ENCODE measurements at regions not wholly inside any gene's neighbourhood (a gene's known extent, or its start where the extent isn't known, plus 50 kb on each side); places are given as distances from the start of the nearest gene placed in this dataset.

- TF ChIP-seq, protein P1, sequence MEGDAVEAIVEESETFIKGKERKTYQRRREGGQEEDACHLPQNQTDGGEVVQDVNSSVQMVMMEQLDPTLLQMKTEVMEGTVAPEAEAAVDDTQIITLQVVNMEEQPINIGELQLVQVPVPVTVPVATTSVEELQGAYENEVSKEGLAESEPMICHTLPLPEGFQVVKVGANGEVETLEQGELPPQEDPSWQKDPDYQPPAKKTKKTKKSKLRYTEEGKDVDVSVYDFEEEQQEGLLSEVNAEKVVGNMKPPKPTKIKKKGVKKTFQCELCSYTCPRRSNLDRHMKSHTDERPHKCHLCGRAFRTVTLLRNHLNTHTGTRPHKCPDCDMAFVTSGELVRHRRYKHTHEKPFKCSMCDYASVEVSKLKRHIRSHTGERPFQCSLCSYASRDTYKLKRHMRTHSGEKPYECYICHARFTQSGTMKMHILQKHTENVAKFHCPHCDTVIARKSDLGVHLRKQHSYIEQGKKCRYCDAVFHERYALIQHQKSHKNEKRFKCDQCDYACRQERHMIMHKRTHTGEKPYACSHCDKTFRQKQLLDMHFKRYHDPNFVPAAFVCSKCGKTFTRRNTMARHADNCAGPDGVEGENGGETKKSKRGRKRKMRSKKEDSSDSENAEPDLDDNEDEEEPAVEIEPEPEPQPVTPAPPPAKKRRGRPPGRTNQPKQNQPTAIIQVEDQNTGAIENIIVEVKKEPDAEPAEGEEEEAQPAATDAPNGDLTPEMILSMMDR (IDR thresholded peaks at IDR 0.05) = no peak
- TF ChIP-seq EP300 (IDR thresholded peaks at IDR 0.05) = no peak
- TF ChIP-seq POLR2AphosphoS5 (IDR thresholded peaks at IDR 0.05) = no peak
- no peak for TF ChIP-seq POLR2A (IDR thresholded peaks at IDR 0.05)
Observed at GRCh38 chr5:56632939-56633338, 182.4 kb upstream of the MAP3K1 start.

Data from stomach (tissue), 4 donors.